ENCODE measurements at regions not wholly inside any gene's neighbourhood (a gene's known extent, or its start where the extent isn't known, plus 50 kb on each side); places are given as distances from the start of the nearest gene placed in this dataset.

DNA sequence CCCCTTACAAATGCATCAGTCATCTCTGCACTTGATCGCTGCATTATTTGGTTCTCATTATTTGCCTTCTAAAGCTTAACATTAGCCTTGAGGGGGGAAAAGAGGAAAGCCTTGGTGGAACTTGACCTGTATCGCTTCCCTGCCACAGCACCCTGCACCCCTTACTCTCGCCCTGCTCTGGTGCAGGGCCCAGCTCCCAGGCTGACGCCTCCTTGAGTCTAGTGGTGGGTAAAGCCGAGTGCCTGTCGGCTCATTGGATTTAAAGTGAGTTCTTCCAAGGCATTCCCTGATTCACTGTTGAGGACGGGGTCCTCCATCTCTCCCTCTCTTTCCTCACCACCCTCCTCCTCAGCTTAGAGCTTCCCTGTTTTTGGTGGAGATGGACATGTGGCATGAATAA is 145.0 kb upstream of the GYPC start:
- Histone ChIP-seq H3K18ac (ENCODE audit: low read depth, low read length) (no peak overlapping the region), H3K14ac (replicated peaks; ENCODE audit: low read depth, low read length) (no peak overlapping the region), H2BK15ac (ENCODE audit: low read depth, low read length) (no peak overlapping the region), H2BK20ac (ENCODE audit: low read depth, low read length) (no peak overlapping the region), H3K9me3 (ENCODE audit: control insufficient read depth, insufficient read depth, low read length) (no peaks in the 10 kb centered on the region), H3K9ac (ENCODE audit: low read depth, low read length) (no peak overlapping the region), H4K8ac (ENCODE audit: low read depth in 2 of 2, low read length in 2 of 2) (no peak overlapping the region), H4K5ac (ENCODE audit: low read depth, low read length) (no peak overlapping the region), H3K23ac (ENCODE audit: low read depth, low read length) (no peak overlapping the region), H2AK9ac (replicated peaks; ENCODE audit: low read depth, low read length, poor library complexity) (no peak overlapping the region), H3K4me2 (ENCODE audit: low read depth, low read length) (no peak overlapping the region), H2AFZ (replicated peaks; ENCODE audit: low read length, poor library complexity) (no peak overlapping the region), H4K91ac (ENCODE audit: insufficient read depth, low read depth, low read length) (no peak overlapping the region), H2AK5ac (ENCODE audit: low read depth, low read length) (no peak overlapping the region), H3K56ac (ENCODE audit: extremely low read depth, insufficient read depth, low read length) (no peak overlapping the region), H3K36me3 (ENCODE audit: control insufficient read depth, insufficient read depth, low read length) (no peaks in the 10 kb centered on the region), H3K4ac (ENCODE audit: low read depth, low read length) (no peak overlapping the region), H3K27me3 (ENCODE audit: control insufficient read depth, insufficient read depth, low read length) (no peaks in the 10 kb centered on the region), H3K9me1 (ENCODE audit: insufficient read depth, low read length) (no peaks in the 10 kb centered on the region), H4K20me1 (ENCODE audit: insufficient read depth, low read length) (no peaks in the 10 kb centered on the region), H3K79me1 (ENCODE audit: low read depth in 1 of 2, low read length in 2 of 2) (no peaks in the 10 kb centered on the region), H3K27ac (ENCODE audit: insufficient read depth, low read length) (no peak overlapping the region), H3K4me1 (ENCODE audit: control insufficient read depth, insufficient read depth, low read length) (no peaks in the 10 kb centered on the region), H2BK5ac (ENCODE audit: low read depth, low read length, poor library complexity, severe bottlenecking) (no peak overlapping the region), H2BK120ac (ENCODE audit: low read depth, low read length) (no peak overlapping the region), H3K4me3 (ENCODE audit: insufficient read depth, low read depth, low read length) (no peak overlapping the region)
- TF ChIP-seq CHD1 (IDR thresholded peaks at IDR 0.05; ENCODE audit: low read depth, low read length) (no peak), MAZ (IDR thresholded peaks at IDR 0.05; ENCODE audit: borderline replicate concordance, low read depth, low read length) (no peak), SMC3 (IDR thresholded peaks at IDR 0.05; ENCODE audit: low read depth, low read length) (no peak), RAD21 (IDR thresholded peaks at IDR 0.05; ENCODE audit: low read length) (no peak), MXI1 (IDR thresholded peaks at IDR 0.05; ENCODE audit: borderline replicate concordance, low read depth, low read length) (no peak), CEBPB (IDR thresholded peaks at IDR 0.05; ENCODE audit: low read depth, low read length) (no peak), FOS (IDR thresholded peaks at IDR 0.05; ENCODE audit: low read depth, low read length) (no peak), MAFK (IDR thresholded peaks at IDR 0.05; ENCODE audit: low read depth, low read length) (no peak), NFE2L2 (IDR thresholded peaks at IDR 0.05; ENCODE audit: low read depth, low read length) (no peak), BHLHE40 (IDR thresholded peaks at IDR 0.05; ENCODE audit: low read depth, low read length) (no peak), POLR2A (IDR thresholded peaks at IDR 0.05; ENCODE audit: low read depth, low read length) (no peak), RFX5 (IDR thresholded peaks at IDR 0.05; ENCODE audit: low read depth, low read length) (no peak), RCOR1 (IDR thresholded peaks at IDR 0.05; ENCODE audit: insufficient replicate concordance, low read length) (no peak)
- TF ChIP-seq, protein P1, sequence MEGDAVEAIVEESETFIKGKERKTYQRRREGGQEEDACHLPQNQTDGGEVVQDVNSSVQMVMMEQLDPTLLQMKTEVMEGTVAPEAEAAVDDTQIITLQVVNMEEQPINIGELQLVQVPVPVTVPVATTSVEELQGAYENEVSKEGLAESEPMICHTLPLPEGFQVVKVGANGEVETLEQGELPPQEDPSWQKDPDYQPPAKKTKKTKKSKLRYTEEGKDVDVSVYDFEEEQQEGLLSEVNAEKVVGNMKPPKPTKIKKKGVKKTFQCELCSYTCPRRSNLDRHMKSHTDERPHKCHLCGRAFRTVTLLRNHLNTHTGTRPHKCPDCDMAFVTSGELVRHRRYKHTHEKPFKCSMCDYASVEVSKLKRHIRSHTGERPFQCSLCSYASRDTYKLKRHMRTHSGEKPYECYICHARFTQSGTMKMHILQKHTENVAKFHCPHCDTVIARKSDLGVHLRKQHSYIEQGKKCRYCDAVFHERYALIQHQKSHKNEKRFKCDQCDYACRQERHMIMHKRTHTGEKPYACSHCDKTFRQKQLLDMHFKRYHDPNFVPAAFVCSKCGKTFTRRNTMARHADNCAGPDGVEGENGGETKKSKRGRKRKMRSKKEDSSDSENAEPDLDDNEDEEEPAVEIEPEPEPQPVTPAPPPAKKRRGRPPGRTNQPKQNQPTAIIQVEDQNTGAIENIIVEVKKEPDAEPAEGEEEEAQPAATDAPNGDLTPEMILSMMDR (conservative IDR thresholded peaks at IDR 0.05; ENCODE audit: low read depth, low read length), result no peak
- TF ChIP-seq, protein P2, sequence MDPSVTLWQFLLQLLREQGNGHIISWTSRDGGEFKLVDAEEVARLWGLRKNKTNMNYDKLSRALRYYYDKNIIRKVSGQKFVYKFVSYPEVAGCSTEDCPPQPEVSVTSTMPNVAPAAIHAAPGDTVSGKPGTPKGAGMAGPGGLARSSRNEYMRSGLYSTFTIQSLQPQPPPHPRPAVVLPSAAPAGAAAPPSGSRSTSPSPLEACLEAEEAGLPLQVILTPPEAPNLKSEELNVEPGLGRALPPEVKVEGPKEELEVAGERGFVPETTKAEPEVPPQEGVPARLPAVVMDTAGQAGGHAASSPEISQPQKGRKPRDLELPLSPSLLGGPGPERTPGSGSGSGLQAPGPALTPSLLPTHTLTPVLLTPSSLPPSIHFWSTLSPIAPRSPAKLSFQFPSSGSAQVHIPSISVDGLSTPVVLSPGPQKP (IDR thresholded peaks at IDR 0.05; ENCODE audit: borderline replicate concordance, low read depth, low read length), result no peak
- TF ChIP-seq, protein P3, sequence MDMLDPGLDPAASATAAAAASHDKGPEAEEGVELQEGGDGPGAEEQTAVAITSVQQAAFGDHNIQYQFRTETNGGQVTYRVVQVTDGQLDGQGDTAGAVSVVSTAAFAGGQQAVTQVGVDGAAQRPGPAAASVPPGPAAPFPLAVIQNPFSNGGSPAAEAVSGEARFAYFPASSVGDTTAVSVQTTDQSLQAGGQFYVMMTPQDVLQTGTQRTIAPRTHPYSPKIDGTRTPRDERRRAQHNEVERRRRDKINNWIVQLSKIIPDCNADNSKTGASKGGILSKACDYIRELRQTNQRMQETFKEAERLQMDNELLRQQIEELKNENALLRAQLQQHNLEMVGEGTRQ (IDR thresholded peaks at IDR 0.05; ENCODE audit: low read depth, low read length), result no peak
- no peak for DNase-seq
- BruUV-seq (replicated peaks), result no TSS peak
- ChIA-PET POLR2A (ENCODE audit: unreplicated experiment) (no interaction called here), CTCF (no interaction called here)
- dilution Hi-C loops (cut with HindIII; ENCODE audit: low sequenced_read_pairs, unreplicated experiment), result no loop called here
- ATAC-seq (ENCODE audit: low read depth), result no peak
- in situ Hi-C loops (cut with MboI; ENCODE audit: low sequenced_read_pairs), result no loop called here
- no CpG with 5 or more reads among the region's 7 CpGs for WGBS, 2 experiments (ENCODE audit: extremely low coverage in 2 of 2, insufficient read length in 1 of 2)
- intact Hi-C loops (cut with micrococcal nuclease), result no loop called here

Data from IMR-90 (cell line).